CD4-positive, CD25-positive, alpha-beta regulatory T cell (primary cell): ENCODE measurements at regions not wholly inside any gene's neighbourhood (a gene's known extent, or its start where the extent isn't known, plus 50 kb on each side); places are given as distances from the start of the nearest gene placed in this dataset.
"Not testable (repeated sequence)": the region's sequence is repeated elsewhere in the genome, so short reads cannot be mapped to it uniquely, and the experiment has no call there.

Experiments used
- ATAC-seq, 2 donors: fragments of 150-1000 bp; cut with Tn5 transposase; one replicate each; pipeline ENCODE4 v1.10.0; 2021; ENCODE audit warnings: low read depth in 2 of 2, moderate number of reproducible peaks in 2 of 2, moderate library complexity in 1 of 2
- DNase-seq, 3 donors: peaks; one replicate each; pipeline versions ENCODE4 v3.0.0 to v3.0.0-alpha.2; 2012 to 2022; ENCODE audit warnings: mixed read lengths in 1 of 3
- H3K27ac ChIP-seq: one replicate; pipeline ENCODE4 v1.7.0; 2013; ENCODE audit warnings: mild to moderate bottlenecking, low read length; ENCODE audit not compliant: insufficient read depth, poor library complexity, severe bottlenecking
- H3K27me3 ChIP-seq: one replicate; pipeline ENCODE4 v1.7.0; 2013; ENCODE audit warnings: low read length; ENCODE audit not compliant: control insufficient read depth, insufficient read depth
- H3K36me3 ChIP-seq: one replicate; pipeline ENCODE4 v1.7.0; 2013; ENCODE audit warnings: mild to moderate bottlenecking, low read length, moderate library complexity; ENCODE audit not compliant: control insufficient read depth, insufficient read depth
- H3K4me1 ChIP-seq: 2 replicates; pipeline ENCODE4 v1.7.0; 2013; ENCODE audit warnings: mild to moderate bottlenecking, low read length; ENCODE audit not compliant: insufficient read depth, control insufficient read depth, poor library complexity, severe bottlenecking
- H3K4me3 ChIP-seq: one replicate; pipeline ENCODE4 v1.7.0; 2013; ENCODE audit warnings: low read depth, mild to moderate bottlenecking, low read length, moderate library complexity
- H3K9me3 ChIP-seq, 2 experiments: 1 replicate in 1 of 2; 2 replicates in 1 of 2; pipeline ENCODE4 v1.7.0; 2013; ENCODE audit warnings: low read length in 2 of 2, mild to moderate bottlenecking in 1 of 2, moderate library complexity in 1 of 2; ENCODE audit not compliant: control insufficient read depth in 2 of 2
- H3K27ac Mint-ChIP-seq, 3 donors: one replicate each; pipeline ENCODE4 v1.8.0; 2020 to 2022; ENCODE audit warnings: mild to moderate bottlenecking in 3 of 3, mixed read lengths in 3 of 3, moderate library complexity in 2 of 3
- H3K27me3 Mint-ChIP-seq: one replicate; pipeline ENCODE4 v1.8.0; 2022; ENCODE audit warnings: mild to moderate bottlenecking, mixed read lengths
- H3K36me3 Mint-ChIP-seq: one replicate; pipeline ENCODE4 v1.8.0; 2020; ENCODE audit warnings: mixed read lengths
- H3K4me1 Mint-ChIP-seq, 4 donors: one replicate each; pipeline ENCODE4 v1.8.0; 2020 to 2022; ENCODE audit warnings: mixed read lengths in 4 of 4, mild to moderate bottlenecking in 1 of 4
- H3K4me3 Mint-ChIP-seq, 4 donors: one replicate each; pipeline ENCODE4 v1.8.0; 2020 to 2022; ENCODE audit warnings: mild to moderate bottlenecking in 4 of 4, mixed read lengths in 4 of 4, moderate library complexity in 3 of 4
- H3K9me3 Mint-ChIP-seq, 7 donors: one replicate each; pipeline ENCODE4 v1.8.0; 2020 to 2022; ENCODE audit warnings: mixed read lengths in 7 of 7, mild to moderate bottlenecking in 3 of 7, moderate library complexity in 2 of 7

DNA sequence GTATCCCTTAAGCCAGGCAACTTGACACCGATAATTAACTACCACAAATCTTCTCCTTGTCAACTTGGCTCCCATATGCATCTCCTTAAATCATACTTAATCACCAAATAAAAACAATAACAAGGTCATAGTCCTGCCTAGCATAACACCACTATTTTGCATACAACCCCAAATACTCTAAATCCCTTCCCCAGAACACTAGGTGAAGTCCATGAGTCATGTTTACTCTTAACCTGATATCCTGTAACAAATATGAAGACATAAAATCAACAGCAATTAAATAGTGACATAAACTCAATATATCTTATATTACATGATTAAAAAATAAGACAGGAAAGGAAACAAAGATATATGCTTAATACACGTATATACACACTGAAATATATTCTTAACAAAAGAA lies 362.0 kb downstream of the ETV1 start:
- H3K36me3 Mint-ChIP-seq: no peaks in the 10 kb centered on the region
- H3K36me3 ChIP-seq: no peaks in the 10 kb centered on the region
- H3K9me3 Mint-ChIP-seq: peaks cover 1 to 12% (median 2%) of the 10 kb centered on the region in 7 donors
- no peak overlapping the region for H3K4me3 Mint-ChIP-seq
- DNase-seq (no peak), ATAC-seq (no peak)
- no peaks in the 10 kb centered on the region for H3K27me3 ChIP-seq
- no peak overlapping the region for H3K27ac ChIP-seq
- H3K4me3 ChIP-seq: no peak overlapping the region
- H3K9me3 ChIP-seq: no peaks in the 10 kb centered on the region
- no peaks in the 10 kb centered on the region for H3K4me1 Mint-ChIP-seq
- H3K27me3 Mint-ChIP-seq: no peaks in the 10 kb centered on the region
- H3K27ac Mint-ChIP-seq: peak overlapping the region in 1 of 3 donors; percentile 21
- no peaks in the 10 kb centered on the region for H3K4me1 ChIP-seq

DNA sequence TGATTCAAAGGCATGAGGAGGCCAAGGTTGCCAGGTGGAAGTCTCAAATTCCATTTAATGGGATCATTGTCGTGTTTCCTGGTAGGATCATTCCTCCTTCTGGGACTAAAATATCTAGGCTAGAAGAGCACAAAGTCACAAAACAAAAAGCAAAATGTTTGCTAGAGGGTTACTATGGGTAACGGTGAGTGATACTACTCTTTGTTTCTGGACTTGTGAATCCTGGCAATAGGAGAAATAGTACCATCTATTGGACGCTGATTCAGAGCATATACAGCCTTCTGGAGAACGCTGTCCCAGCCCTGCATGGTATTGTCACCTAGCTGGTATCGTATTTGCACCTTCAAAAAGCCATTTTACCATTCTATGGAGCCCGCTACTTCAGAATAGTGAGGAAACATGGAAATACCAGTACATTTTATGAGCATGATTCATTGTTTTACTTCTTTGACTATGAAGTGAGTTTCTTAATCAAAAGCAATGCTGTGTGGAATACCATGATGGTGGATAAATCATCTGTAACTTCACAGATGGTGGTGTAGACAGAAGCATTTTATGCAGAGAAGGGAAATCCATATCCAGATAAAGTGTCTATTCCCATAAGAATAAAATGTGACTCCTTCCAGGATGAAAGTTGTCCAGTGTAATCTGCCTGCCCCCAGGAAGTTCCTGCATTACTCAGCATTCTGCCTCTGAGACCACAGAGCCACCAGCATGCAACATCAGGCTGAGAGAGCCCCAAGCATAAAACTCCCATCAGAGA lies 361.0 kb downstream of the ETV1 start:
- H3K27ac ChIP-seq: no peak overlapping the region
- DNase-seq (no peak), ATAC-seq (no peak)
- no peaks in the 10 kb centered on the region for H3K27me3 ChIP-seq
- no peaks in the 10 kb centered on the region for H3K36me3 ChIP-seq
- H3K9me3 ChIP-seq: no peaks in the 10 kb centered on the region
- Mint-ChIP-seq H3K9me3 (peaks cover 0 to 7% (median 2%) of the 10 kb centered on the region in 7 donors), H3K36me3 (no peaks in the 10 kb centered on the region), H3K4me1 (no peaks in the 10 kb centered on the region), H3K27ac (no peak overlapping the region), H3K27me3 (no peaks in the 10 kb centered on the region), H3K4me3 (no peak overlapping the region)
- H3K4me3 ChIP-seq: no peak overlapping the region
- H3K4me1 ChIP-seq: no peaks in the 10 kb centered on the region

DNA sequence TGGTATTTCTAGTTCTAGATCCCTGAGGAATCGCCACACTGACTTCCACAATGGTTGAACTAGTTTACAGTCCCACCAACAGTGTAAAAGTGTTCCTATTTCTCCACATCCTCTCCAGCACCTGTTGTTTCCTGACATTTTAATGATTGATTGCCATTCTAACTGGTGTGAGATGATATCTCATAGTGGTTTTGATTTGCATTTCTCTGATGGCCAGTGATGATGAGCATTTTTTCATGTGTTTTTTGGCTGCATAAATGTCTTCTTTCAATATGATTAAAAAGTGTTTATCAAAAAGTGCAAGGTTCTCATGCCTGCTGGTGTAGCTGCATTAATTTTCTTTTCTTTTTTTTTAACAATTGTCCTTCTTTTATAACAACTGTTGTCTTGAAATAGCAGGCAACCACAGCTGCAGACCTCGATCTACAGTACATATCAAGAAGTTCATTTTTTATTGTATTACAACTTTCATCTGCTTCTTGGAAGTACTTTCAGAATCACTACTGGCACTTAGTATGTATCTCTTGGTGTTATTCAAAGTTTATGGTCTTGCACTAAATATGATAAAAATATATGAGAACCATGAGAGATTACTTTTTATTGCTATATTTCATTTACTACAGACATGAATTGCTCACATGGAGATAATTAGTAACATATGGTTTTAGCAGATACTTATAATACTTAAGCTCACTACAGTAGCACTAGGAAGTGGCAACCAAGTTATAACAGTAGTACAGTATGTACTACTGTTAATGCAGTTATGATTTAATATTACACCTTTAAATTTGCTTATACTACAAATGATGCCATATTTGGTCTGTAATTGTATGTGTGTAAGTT lies 358.0 kb downstream of the ETV1 start:
- not testable (repeated sequence) for H3K4me3 Mint-ChIP-seq, DNase-seq, H3K36me3 Mint-ChIP-seq, H3K4me1 ChIP-seq, H3K27me3 Mint-ChIP-seq, H3K9me3 ChIP-seq, ATAC-seq, H3K4me1 Mint-ChIP-seq, H3K27ac Mint-ChIP-seq, H3K4me3 ChIP-seq, H3K9me3 Mint-ChIP-seq, H3K27ac ChIP-seq, H3K36me3 ChIP-seq, H3K27me3 ChIP-seq

GRCh38 chr7:13633857-13634256 lies 355.6 kb downstream of the ETV1 start:
- Mint-ChIP-seq H3K4me3 (no peak overlapping the region), H3K27ac (no peak overlapping the region), H3K36me3 (no peaks in the 10 kb centered on the region), H3K4me1 (no peaks in the 10 kb centered on the region), H3K9me3 (peaks cover 0 to 7% (median 3%) of the 10 kb centered on the region in 7 donors), H3K27me3 (no peaks in the 10 kb centered on the region)
- Histone ChIP-seq H3K27me3 (no peaks in the 10 kb centered on the region), H3K4me1 (no peaks in the 10 kb centered on the region), H3K4me3 (no peak overlapping the region), H3K36me3 (no peaks in the 10 kb centered on the region), H3K9me3 (no peaks in the 10 kb centered on the region), H3K27ac (no peak overlapping the region)
- ATAC-seq: no peak
- no peak for DNase-seq

DNA sequence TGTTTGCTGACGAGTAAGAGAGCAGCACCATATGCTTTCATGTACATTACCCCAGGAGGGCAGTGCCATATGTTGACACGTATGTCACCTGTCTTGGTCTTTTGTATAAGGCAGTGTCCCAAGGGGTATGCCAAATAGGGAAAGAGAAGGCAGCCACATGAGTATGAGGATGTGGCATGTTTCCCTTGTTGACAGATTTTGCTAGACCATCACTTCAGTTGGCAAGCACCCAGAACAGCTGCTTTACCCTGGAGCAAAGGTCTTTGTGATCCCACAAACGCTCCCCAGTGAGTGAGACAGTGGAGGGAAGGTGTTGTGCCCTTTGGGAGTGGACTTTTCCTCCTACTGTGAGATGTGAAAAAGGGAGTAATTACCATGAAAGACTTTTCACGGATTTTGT lies 350.1 kb downstream of the ETV1 start:
- no peak for ATAC-seq
- H3K27me3 Mint-ChIP-seq: no peaks in the 10 kb centered on the region

DNA sequence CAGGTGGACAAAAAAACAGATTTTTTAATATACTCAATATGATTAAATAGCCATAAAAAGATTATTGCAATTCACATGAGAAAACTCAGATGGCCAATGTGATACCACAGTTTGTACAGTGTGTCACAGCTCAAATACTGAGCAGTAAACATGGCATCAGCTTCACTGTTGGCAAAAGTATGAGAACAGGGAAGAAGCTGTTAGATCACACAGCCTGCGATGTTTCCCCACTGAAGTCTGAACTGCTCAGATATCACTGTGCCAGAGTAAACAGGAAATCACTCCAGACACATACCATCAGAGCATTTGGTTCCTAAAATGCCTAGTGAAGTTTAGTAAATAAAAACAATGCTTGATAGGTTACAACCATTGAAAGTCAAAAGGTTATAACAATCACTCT lies 347.8 kb downstream of the ETV1 start:
- Mint-ChIP-seq H3K36me3 (no peaks in the 10 kb centered on the region), H3K27ac (no peak overlapping the region), H3K4me3 (no peak overlapping the region), H3K27me3 (no peaks in the 10 kb centered on the region), H3K4me1 (no peaks in the 10 kb centered on the region), H3K9me3 (peaks cover 0 to 9% (median 4%) of the 10 kb centered on the region in 7 donors)
- no peaks in the 10 kb centered on the region for H3K9me3 ChIP-seq
- no peaks in the 10 kb centered on the region for H3K27me3 ChIP-seq
- H3K4me1 ChIP-seq: no peaks in the 10 kb centered on the region
- no peak overlapping the region for H3K4me3 ChIP-seq
- ATAC-seq (no peak), DNase-seq (no peak)
- H3K36me3 ChIP-seq: no peaks in the 10 kb centered on the region
- H3K27ac ChIP-seq: no peak overlapping the region

More for the DNA sequence above, 350.1 kb downstream of the ETV1 start:
- no peaks in the 10 kb centered on the region for H3K4me1 Mint-ChIP-seq
- no peaks in the 10 kb centered on the region for H3K27me3 ChIP-seq
- no peaks in the 10 kb centered on the region for H3K9me3 ChIP-seq
- no peak overlapping the region for H3K27ac ChIP-seq
- H3K9me3 Mint-ChIP-seq: peaks cover 0 to 9% (median 4%) of the 10 kb centered on the region in 7 donors
- H3K4me3 ChIP-seq: no peak overlapping the region
- no peaks in the 10 kb centered on the region for H3K36me3 Mint-ChIP-seq
- no peaks in the 10 kb centered on the region for H3K4me1 ChIP-seq
- no peaks in the 10 kb centered on the region for H3K36me3 ChIP-seq
- no peak for DNase-seq
- no peak overlapping the region for H3K27ac Mint-ChIP-seq
- H3K4me3 Mint-ChIP-seq: no peak overlapping the region

DNA sequence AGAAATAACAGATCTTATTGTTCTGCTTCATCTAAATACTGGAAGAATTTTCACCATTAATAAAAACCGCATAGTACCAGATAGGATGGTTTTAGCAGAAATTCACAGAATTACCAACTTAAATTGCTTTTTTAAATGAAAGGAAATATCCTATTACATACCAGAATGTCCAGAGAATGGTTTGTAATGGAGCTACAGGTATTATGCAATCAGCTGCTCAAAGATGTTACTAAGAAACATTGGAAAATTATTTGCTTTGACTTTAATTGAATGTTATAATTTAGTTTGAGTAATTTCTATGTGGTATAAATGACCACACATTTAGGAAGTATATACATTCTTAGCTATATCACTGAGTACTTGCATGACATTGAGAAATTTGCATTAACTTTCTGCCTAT lies 338.3 kb downstream of the ETV1 start:
- H3K27ac Mint-ChIP-seq: no peak overlapping the region
- Histone ChIP-seq H3K27ac (no peak overlapping the region), H3K4me1 (no peaks in the 10 kb centered on the region), H3K4me3 (no peak overlapping the region), H3K27me3 (no peaks in the 10 kb centered on the region), H3K36me3 (no peaks in the 10 kb centered on the region), H3K9me3 (no peaks in the 10 kb centered on the region)
- no peaks in the 10 kb centered on the region for H3K27me3 Mint-ChIP-seq
- H3K36me3 Mint-ChIP-seq: no peaks in the 10 kb centered on the region
- no peak overlapping the region for H3K4me3 Mint-ChIP-seq
- H3K4me1 Mint-ChIP-seq: no peaks in the 10 kb centered on the region
- peaks cover 0 to 6% (median 2%) of the 10 kb centered on the region in 7 donors for H3K9me3 Mint-ChIP-seq
- ATAC-seq (no peak), DNase-seq (no peak)
